ENCODE measurements at regions not wholly inside any gene's neighbourhood (a gene's known extent, or its start where the extent isn't known, plus 50 kb on each side); places are given as distances from the start of the nearest gene placed in this dataset.

- TF ChIP-seq POLR2AphosphoS5 (IDR thresholded peaks at IDR 0.05; ENCODE audit: low read depth, low read length) (no peak), SPI1 (IDR thresholded peaks at IDR 0.05; ENCODE audit: low read depth, low read length) (no peak), POLR2A (IDR thresholded peaks at IDR 0.05; ENCODE audit: low read depth, low read length) (no peak), POU2F2 (IDR thresholded peaks at IDR 0.05; ENCODE audit: low read depth, low read length) (no peak), TAF1 (IDR thresholded peaks at IDR 0.05; ENCODE audit: low read depth, low read length) (no peak), PAX5 (IDR thresholded peaks at IDR 0.05; ENCODE audit: insufficient read depth, low read length, severe bottlenecking) (no peak)
- no peak for FAIRE-seq
- DNase-seq (ENCODE audit: insufficient read length, low spot score): no peak
These were observed 71.4 kb downstream of the KCNF1 start for GRCh38 chr2:10982931-10983701.

- TF ChIP-seq POU2F2 (IDR thresholded peaks at IDR 0.05; ENCODE audit: low read depth, low read length): no peak
- no peak for TF ChIP-seq SPI1 (IDR thresholded peaks at IDR 0.05; ENCODE audit: low read depth, low read length)
- TF ChIP-seq TAF1 (IDR thresholded peaks at IDR 0.05; ENCODE audit: low read depth, low read length): no peak
- TF ChIP-seq POLR2A (IDR thresholded peaks at IDR 0.05; ENCODE audit: low read depth, low read length): no peak
- TF ChIP-seq PAX5 (IDR thresholded peaks at IDR 0.05; ENCODE audit: insufficient read depth, low read length, severe bottlenecking): no peak
- DNase-seq (ENCODE audit: insufficient read length, low spot score) (no peak), FAIRE-seq (no peak)
These were observed 72.0 kb downstream of the KCNF1 start for GRCh38 chr2:10983711-10984110.

- no peak for FAIRE-seq
- DNase-seq (ENCODE audit: insufficient read length, low spot score): no peak
- TF ChIP-seq POLR2A (IDR thresholded peaks at IDR 0.05; ENCODE audit: low read depth, low read length) (no peak), TAF1 (IDR thresholded peaks at IDR 0.05; ENCODE audit: low read depth, low read length) (no peak), PAX5 (IDR thresholded peaks at IDR 0.05; ENCODE audit: insufficient read depth, low read length, severe bottlenecking) (no peak), POLR2AphosphoS5 (IDR thresholded peaks at IDR 0.05; ENCODE audit: low read depth, low read length) (no peak), POU2F2 (IDR thresholded peaks at IDR 0.05; ENCODE audit: low read depth, low read length) (no peak), SPI1 (IDR thresholded peaks at IDR 0.05; ENCODE audit: low read depth, low read length) (no peak)
These were observed 72.8 kb downstream of the KCNF1 start for GRCh38 chr2:10984418-10985135.

GRCh38 chr2:10985260-10985659, 73.5 kb downstream of the KCNF1 start:
- no peak for FAIRE-seq
- TF ChIP-seq SPI1 (IDR thresholded peaks at IDR 0.05; ENCODE audit: low read depth, low read length): no peak
- TF ChIP-seq TAF1 (IDR thresholded peaks at IDR 0.05; ENCODE audit: low read depth, low read length): no peak
- TF ChIP-seq POLR2AphosphoS5 (IDR thresholded peaks at IDR 0.05; ENCODE audit: low read depth, low read length): no peak

GRCh38 chr2:10985901-10986535, 74.3 kb downstream of the KCNF1 start:
- TF ChIP-seq PAX5 (IDR thresholded peaks at IDR 0.05; ENCODE audit: insufficient read depth, low read length, severe bottlenecking) (no peak), POLR2AphosphoS5 (IDR thresholded peaks at IDR 0.05; ENCODE audit: low read depth, low read length) (no peak), TAF1 (IDR thresholded peaks at IDR 0.05; ENCODE audit: low read depth, low read length) (no peak), POU2F2 (IDR thresholded peaks at IDR 0.05; ENCODE audit: low read depth, low read length) (no peak), SPI1 (IDR thresholded peaks at IDR 0.05; ENCODE audit: low read depth, low read length) (no peak), POLR2A (IDR thresholded peaks at IDR 0.05; ENCODE audit: low read depth, low read length) (no peak)
- FAIRE-seq: no peak
- no peak for DNase-seq (ENCODE audit: insufficient read length, low spot score)

More at GRCh38 chr2:10985260-10985659, 73.5 kb downstream of the KCNF1 start:
- no peak for DNase-seq (ENCODE audit: insufficient read length, low spot score)

- FAIRE-seq (no peak), DNase-seq (ENCODE audit: insufficient read length, low spot score) (no peak)
- TF ChIP-seq POU2F2 (IDR thresholded peaks at IDR 0.05; ENCODE audit: low read depth, low read length): no peak
- no peak for TF ChIP-seq SPI1 (IDR thresholded peaks at IDR 0.05; ENCODE audit: low read depth, low read length)
- TF ChIP-seq PAX5 (IDR thresholded peaks at IDR 0.05; ENCODE audit: insufficient read depth, low read length, severe bottlenecking): no peak
- no peak for TF ChIP-seq POLR2AphosphoS5 (IDR thresholded peaks at IDR 0.05; ENCODE audit: low read depth, low read length)
- no peak for TF ChIP-seq POLR2A (IDR thresholded peaks at IDR 0.05; ENCODE audit: low read depth, low read length)
- no peak for TF ChIP-seq TAF1 (IDR thresholded peaks at IDR 0.05; ENCODE audit: low read depth, low read length)
These were observed 75.7 kb downstream of the KCNF1 start for GRCh38 chr2:10987439-10987838.

- FAIRE-seq (no peak), DNase-seq (ENCODE audit: insufficient read length, low spot score) (no peak)
- no peak for TF ChIP-seq TAF1 (IDR thresholded peaks at IDR 0.05; ENCODE audit: low read depth, low read length)
These were observed 76.1 kb downstream of the KCNF1 start for GRCh38 chr2:10987861-10988260.

- TF ChIP-seq TAF1 (IDR thresholded peaks at IDR 0.05; ENCODE audit: low read depth, low read length): no peak
- TF ChIP-seq POLR2AphosphoS5 (IDR thresholded peaks at IDR 0.05; ENCODE audit: low read depth, low read length): no peak
- no peak for TF ChIP-seq PAX5 (IDR thresholded peaks at IDR 0.05; ENCODE audit: insufficient read depth, low read length, severe bottlenecking)
- no peak for TF ChIP-seq POU2F2 (IDR thresholded peaks at IDR 0.05; ENCODE audit: low read depth, low read length)
- no peak for TF ChIP-seq SPI1 (IDR thresholded peaks at IDR 0.05; ENCODE audit: low read depth, low read length)
- TF ChIP-seq POLR2A (IDR thresholded peaks at IDR 0.05; ENCODE audit: low read depth, low read length): no peak
- DNase-seq (ENCODE audit: insufficient read length, low spot score) (no peak), FAIRE-seq (no peak)
These were observed 77.4 kb downstream of the KCNF1 start for GRCh38 chr2:10989151-10989550.

GRCh38 chr2:10989782-10990181, 78.0 kb downstream of the KCNF1 start:
- TF ChIP-seq SPI1 (IDR thresholded peaks at IDR 0.05; ENCODE audit: low read depth, low read length) (no peak), POLR2AphosphoS5 (IDR thresholded peaks at IDR 0.05; ENCODE audit: low read depth, low read length) (no peak), TAF1 (IDR thresholded peaks at IDR 0.05; ENCODE audit: low read depth, low read length) (no peak), POU2F2 (IDR thresholded peaks at IDR 0.05; ENCODE audit: low read depth, low read length) (no peak), POLR2A (IDR thresholded peaks at IDR 0.05; ENCODE audit: low read depth, low read length) (no peak), PAX5 (IDR thresholded peaks at IDR 0.05; ENCODE audit: insufficient read depth, low read length, severe bottlenecking) (no peak)
- DNase-seq (ENCODE audit: insufficient read length, low spot score): no peak
- FAIRE-seq: no peak
